GM23338 (cell line): ENCODE measurements at regions not wholly inside any gene's neighbourhood (a gene's known extent, or its start where the extent isn't known, plus 50 kb on each side); places are given as distances from the start of the nearest gene placed in this dataset.
A peak's percentile ranks its signal among the peaks of the same experiment; 100 is the strongest.

ENCODE experiments used
- ATAC-seq: fragments of 200-7000 bp; cut with Tn5 transposase; 3 replicates; pipeline ENCODE4 v1.9.1; 2020
- DNase-seq: peaks from one replicate; pipeline ENCODE4 v3.0.0-alpha.2; 2015; ENCODE audit warnings: low spot score
- H2AFZ ChIP-seq: fragments of 200-600 bp; sonication (generic); 2 replicates; pipeline ENCODE4 v1.8.0; 2016; ENCODE audit warnings: antibody characterized with exemption, mild to moderate bottlenecking, moderate library complexity
- H3F3A ChIP-seq: fragments of 200-600 bp; sonication (generic); replicated peaks from 2 replicates; pipeline ENCODE4 v1.8.0; 2017; ENCODE audit warnings: antibody characterized with exemption, mixed run types, low read depth
- H3K27ac ChIP-seq: fragments of 200-600 bp; sonication (generic); 2 replicates; pipeline ENCODE4 v1.6.1; 2016; ENCODE audit warnings: low read depth
- H3K27me3 ChIP-seq: fragments of 200-600 bp; sonication (generic); 2 replicates; pipeline ENCODE4 v1.8.0; 2016; ENCODE audit warnings: mild to moderate bottlenecking, mixed run types, moderate library complexity; ENCODE audit not compliant: insufficient read depth
- H3K36me3 ChIP-seq: fragments of 200-600 bp; sonication (generic); 2 replicates; pipeline ENCODE4 v1.8.0; 2016; ENCODE audit warnings: mild to moderate bottlenecking; ENCODE audit not compliant: insufficient read depth
- H3K4me1 ChIP-seq: fragments of 200-600 bp; sonication (generic); 2 replicates; pipeline ENCODE4 v1.8.0; 2016; ENCODE audit warnings: mild to moderate bottlenecking, moderate library complexity; ENCODE audit not compliant: insufficient read depth
- H3K4me2 ChIP-seq: fragments of 200-600 bp; sonication (generic); 2 replicates; pipeline ENCODE4 v1.7.1; 2017; ENCODE audit warnings: mixed run types
- H3K4me3 ChIP-seq: fragments of 200-600 bp; sonication (generic); 2 replicates; pipeline ENCODE4 v1.6.1; 2016; ENCODE audit warnings: mixed run types
- H3K79me2 ChIP-seq: fragments of 200-600 bp; sonication (generic); replicated peaks from 2 replicates; pipeline ENCODE4 v1.8.0; 2017; ENCODE audit warnings: mild to moderate bottlenecking; ENCODE audit not compliant: insufficient read depth
- H3K9me2 ChIP-seq: fragments of 200-600 bp; sonication (generic); 2 replicates; pipeline ENCODE4 v1.8.0; 2017; ENCODE audit not compliant: insufficient read depth
- H4K20me1 ChIP-seq: fragments of 200-600 bp; sonication (generic); replicated peaks from 2 replicates; pipeline ENCODE4 v1.8.0; 2017; ENCODE audit warnings: mild to moderate bottlenecking; ENCODE audit not compliant: insufficient read depth
- H3K27ac Mint-ChIP-seq: 2 replicates; pipeline ENCODE4 v1.8.0; 2020; ENCODE audit warnings: inconsistent platforms, mild to moderate bottlenecking, moderate library complexity, mixed read lengths
- H3K27me3 Mint-ChIP-seq: 3 replicates; pipeline ENCODE4 v1.8.0; 2022; ENCODE audit warnings: low read depth, mild to moderate bottlenecking, moderate library complexity, mixed read lengths, inconsistent platforms; ENCODE audit not compliant: insufficient read depth, poor library complexity
- H3K36me3 Mint-ChIP-seq: 3 replicates; pipeline ENCODE4 v1.8.0; 2021; ENCODE audit warnings: low read depth, mild to moderate bottlenecking, inconsistent platforms, moderate library complexity, mixed read lengths
- H3K4me1 Mint-ChIP-seq: 3 replicates; pipeline ENCODE4 v1.8.0; 2020; ENCODE audit warnings: mild to moderate bottlenecking, inconsistent platforms, mixed read lengths
- H3K4me3 Mint-ChIP-seq: 3 replicates; pipeline ENCODE4 v1.8.0; 2021; ENCODE audit warnings: moderate library complexity, mild to moderate bottlenecking, inconsistent platforms, mixed read lengths
- H3K9me3 Mint-ChIP-seq: 3 replicates; pipeline ENCODE4 v1.8.0; 2020; ENCODE audit warnings: moderate library complexity, mild to moderate bottlenecking, inconsistent platforms, mixed read lengths
- POLR2AphosphoS5 ChIP-seq: IDR thresholded peaks from 2 replicates; pipeline ENCODE4 v1.6.1; 2016; ENCODE audit warnings: antibody characterized with exemption, low read depth
- STAT1 ChIP-seq: IDR thresholded peaks from one replicate; pipeline ENCODE4 v1.6.1; 2016; ENCODE audit warnings: antibody characterized with exemption; ENCODE audit not compliant: unreplicated experiment
- ZNF114 ChIP-seq: fragments of 250-450 bp; sonication (Bioruptor Pico); IDR thresholded peaks from 2 replicates; pipeline ENCODE4 v1.5.0; 2020; ENCODE audit warnings: mild to moderate bottlenecking, moderate library complexity
- TF ChIP-seq, protein P1 (sequence below), 2 experiments: fragments of 200-600 bp in 1 of 2; sonication (generic) in 1 of 2; conservative IDR thresholded peaks; 2 replicates each; pipeline versions ENCODE4 v1.5.1 to v1.6.1; 2016 to 2017; ENCODE audit warnings: antibody characterized with exemption in 2 of 2, low read depth in 2 of 2, mild to moderate bottlenecking in 2 of 2, moderate library complexity in 1 of 2
- TF ChIP-seq, protein P2 (sequence below): fragments of 250-450 bp; sonication (Bioruptor Pico); IDR thresholded peaks from 2 replicates; pipeline ENCODE4 v1.5.0; 2020; ENCODE audit warnings: mild to moderate bottlenecking, moderate library complexity

DNA sequence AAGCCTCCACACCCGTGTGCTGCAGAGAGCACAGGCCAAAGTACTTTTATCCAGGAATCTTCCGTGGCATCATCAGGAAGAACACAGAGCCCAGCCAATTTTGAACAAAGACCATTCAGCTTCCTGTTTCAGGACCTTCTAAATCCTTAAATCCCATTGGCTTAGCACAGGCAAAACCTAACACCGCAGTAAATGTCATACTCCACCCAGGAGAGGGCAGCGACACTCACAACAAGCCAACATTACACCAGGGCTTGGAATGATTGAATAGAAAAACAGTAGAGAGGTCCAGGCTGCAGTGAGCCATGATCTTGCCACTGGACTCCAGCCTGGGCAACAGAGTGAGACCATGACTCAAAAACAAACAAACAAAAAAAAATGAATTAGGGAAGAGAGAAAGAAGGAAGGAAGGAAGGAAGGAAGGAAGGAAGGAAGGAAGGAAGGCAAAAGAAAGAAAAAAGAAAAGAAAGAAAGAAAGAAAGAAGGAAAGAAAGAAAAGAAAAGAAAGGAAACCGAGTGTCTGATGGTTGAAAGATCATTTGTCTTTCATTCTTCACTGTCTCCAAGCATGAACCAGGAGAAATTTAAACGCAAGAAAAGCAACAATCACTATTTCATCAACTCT is 144.6 kb upstream of the SATB2 start:
- no peaks in the 10 kb centered on the region for H3K79me2 ChIP-seq
- no peaks in the 10 kb centered on the region for H3K36me3 Mint-ChIP-seq
- no peak overlapping the region for H3K27ac ChIP-seq
- DNase-seq (peak; percentile 74), ATAC-seq (peak; percentile 80)
- TF ChIP-seq STAT1: no peak
- no peak for TF ChIP-seq POLR2AphosphoS5
- TF ChIP-seq, protein P1, sequence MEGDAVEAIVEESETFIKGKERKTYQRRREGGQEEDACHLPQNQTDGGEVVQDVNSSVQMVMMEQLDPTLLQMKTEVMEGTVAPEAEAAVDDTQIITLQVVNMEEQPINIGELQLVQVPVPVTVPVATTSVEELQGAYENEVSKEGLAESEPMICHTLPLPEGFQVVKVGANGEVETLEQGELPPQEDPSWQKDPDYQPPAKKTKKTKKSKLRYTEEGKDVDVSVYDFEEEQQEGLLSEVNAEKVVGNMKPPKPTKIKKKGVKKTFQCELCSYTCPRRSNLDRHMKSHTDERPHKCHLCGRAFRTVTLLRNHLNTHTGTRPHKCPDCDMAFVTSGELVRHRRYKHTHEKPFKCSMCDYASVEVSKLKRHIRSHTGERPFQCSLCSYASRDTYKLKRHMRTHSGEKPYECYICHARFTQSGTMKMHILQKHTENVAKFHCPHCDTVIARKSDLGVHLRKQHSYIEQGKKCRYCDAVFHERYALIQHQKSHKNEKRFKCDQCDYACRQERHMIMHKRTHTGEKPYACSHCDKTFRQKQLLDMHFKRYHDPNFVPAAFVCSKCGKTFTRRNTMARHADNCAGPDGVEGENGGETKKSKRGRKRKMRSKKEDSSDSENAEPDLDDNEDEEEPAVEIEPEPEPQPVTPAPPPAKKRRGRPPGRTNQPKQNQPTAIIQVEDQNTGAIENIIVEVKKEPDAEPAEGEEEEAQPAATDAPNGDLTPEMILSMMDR (conservative IDR thresholded peaks at IDR 0.05; ENCODE audit: low read depth in 2 of 2): peak; percentile 45 to 63
- H3K36me3 ChIP-seq: no peaks in the 10 kb centered on the region
- H3K4me1 ChIP-seq: peaks cover 8% of the 10 kb centered on the region
- H3K4me3 ChIP-seq: no peak overlapping the region
- peaks cover 30% of the 10 kb centered on the region for H3K27me3 ChIP-seq
- peaks cover 13% of the 10 kb centered on the region for H3K4me1 Mint-ChIP-seq
- no peaks in the 10 kb centered on the region for H3K9me2 ChIP-seq
- no peaks in the 10 kb centered on the region for H3K9me3 Mint-ChIP-seq
- H3K4me2 ChIP-seq: no peak overlapping the region
- H3K27me3 Mint-ChIP-seq: peaks cover 13% of the 10 kb centered on the region
- no peaks in the 10 kb centered on the region for H4K20me1 ChIP-seq
- H3K4me3 Mint-ChIP-seq: no peak overlapping the region
- H3K27ac Mint-ChIP-seq: no peak overlapping the region
- peak overlapping the region; percentile 28; the same call in 1 of the 2 replicates for H2AFZ ChIP-seq
- H3F3A ChIP-seq: no peaks in the 10 kb centered on the region

DNA sequence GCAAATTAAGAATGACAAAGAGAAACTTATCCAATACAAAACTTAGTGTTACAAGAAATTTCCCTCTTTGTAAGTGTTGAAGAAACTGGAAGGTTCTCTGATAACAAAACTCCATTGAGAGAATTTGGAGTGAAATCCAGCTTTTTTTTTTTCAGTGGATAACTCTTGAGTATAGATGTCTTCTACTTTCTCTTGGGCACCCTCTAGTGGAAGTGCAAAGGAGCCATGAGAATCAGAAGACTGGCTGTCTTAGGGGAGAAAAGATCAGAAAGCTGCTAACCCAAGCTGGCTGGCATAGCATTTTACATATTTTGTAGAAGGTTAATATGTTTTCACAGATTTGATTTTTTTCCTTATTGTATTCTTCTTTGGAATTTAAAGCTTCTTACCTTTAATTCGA is 138.8 kb upstream of the SATB2 start:
- no peaks in the 10 kb centered on the region for H3K36me3 ChIP-seq
- TF ChIP-seq, protein P1 (conservative IDR thresholded peaks at IDR 0.05; ENCODE audit: low read depth in 2 of 2): peak; percentile 74 to 79
- TF ChIP-seq, protein P2, sequence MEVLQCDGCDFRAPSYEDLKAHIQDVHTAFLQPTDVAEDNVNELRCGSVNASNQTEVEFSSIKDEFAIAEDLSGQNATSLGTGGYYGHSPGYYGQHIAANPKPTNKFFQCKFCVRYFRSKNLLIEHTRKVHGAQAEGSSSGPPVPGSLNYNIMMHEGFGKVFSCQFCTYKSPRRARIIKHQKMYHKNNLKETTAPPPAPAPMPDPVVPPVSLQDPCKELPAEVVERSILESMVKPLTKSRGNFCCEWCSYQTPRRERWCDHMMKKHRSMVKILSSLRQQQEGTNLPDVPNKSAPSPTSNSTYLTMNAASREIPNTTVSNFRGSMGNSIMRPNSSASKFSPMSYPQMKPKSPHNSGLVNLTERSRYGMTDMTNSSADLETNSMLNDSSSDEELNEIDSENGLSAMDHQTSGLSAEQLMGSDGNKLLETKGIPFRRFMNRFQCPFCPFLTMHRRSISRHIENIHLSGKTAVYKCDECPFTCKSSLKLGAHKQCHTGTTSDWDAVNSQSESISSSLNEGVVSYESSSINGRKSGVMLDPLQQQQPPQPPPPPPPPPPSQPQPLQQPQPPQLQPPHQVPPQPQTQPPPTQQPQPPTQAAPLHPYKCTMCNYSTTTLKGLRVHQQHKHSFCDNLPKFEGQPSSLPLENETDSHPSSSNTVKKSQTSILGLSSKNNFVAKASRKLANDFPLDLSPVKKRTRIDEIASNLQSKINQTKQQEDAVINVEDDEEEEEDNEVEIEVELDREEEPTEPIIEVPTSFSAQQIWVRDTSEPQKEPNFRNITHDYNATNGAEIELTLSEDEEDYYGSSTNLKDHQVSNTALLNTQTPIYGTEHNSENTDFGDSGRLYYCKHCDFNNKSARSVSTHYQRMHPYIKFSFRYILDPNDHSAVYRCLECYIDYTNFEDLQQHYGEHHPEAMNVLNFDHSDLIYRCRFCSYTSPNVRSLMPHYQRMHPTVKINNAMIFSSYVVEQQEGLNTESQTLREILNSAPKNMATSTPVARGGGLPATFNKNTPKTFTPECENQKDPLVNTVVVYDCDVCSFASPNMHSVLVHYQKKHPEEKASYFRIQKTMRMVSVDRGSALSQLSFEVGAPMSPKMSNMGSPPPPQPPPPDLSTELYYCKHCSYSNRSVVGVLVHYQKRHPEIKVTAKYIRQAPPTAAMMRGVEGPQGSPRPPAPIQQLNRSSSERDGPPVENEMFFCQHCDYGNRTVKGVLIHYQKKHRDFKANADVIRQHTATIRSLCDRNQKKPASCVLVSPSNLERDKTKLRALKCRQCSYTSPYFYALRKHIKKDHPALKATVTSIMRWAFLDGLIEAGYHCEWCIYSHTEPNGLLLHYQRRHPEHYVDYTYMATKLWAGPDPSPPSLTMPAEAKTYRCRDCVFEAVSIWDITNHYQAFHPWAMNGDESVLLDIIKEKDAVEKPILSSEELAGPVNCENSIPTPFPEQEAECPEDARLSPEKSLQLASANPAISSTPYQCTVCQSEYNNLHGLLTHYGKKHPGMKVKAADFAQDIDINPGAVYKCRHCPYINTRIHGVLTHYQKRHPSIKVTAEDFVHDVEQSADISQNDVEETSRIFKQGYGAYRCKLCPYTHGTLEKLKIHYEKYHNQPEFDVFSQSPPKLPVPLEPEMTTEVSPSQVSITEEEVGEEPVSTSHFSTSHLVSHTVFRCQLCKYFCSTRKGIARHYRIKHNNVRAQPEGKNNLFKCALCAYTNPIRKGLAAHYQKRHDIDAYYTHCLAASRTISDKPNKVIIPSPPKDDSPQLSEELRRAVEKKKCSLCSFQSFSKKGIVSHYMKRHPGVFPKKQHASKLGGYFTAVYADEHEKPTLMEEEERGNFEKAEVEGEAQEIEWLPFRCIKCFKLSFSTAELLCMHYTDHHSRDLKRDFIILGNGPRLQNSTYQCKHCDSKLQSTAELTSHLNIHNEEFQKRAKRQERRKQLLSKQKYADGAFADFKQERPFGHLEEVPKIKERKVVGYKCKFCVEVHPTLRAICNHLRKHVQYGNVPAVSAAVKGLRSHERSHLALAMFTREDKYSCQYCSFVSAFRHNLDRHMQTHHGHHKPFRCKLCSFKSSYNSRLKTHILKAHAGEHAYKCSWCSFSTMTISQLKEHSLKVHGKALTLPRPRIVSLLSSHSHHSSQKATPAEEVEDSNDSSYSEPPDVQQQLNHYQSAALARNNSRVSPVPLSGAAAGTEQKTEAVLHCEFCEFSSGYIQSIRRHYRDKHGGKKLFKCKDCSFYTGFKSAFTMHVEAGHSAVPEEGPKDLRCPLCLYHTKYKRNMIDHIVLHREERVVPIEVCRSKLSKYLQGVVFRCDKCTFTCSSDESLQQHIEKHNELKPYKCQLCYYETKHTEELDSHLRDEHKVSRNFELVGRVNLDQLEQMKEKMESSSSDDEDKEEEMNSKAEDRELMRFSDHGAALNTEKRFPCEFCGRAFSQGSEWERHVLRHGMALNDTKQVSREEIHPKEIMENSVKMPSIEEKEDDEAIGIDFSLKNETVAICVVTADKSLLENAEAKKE (CRISPR knock-in tag): no peak
- no peak for TF ChIP-seq ZNF114
- no peaks in the 10 kb centered on the region for H3K36me3 Mint-ChIP-seq
- no peak overlapping the region for H3K27ac ChIP-seq
- H3K9me2 ChIP-seq: 0 out of 2 replicates have a peak, but pooled peaks cover 2% of the 10 kb centered on the region
- no peak overlapping the region for H3K4me2 ChIP-seq
- no peaks in the 10 kb centered on the region for H3K4me1 Mint-ChIP-seq
- H4K20me1 ChIP-seq: no peaks in the 10 kb centered on the region
- peak; percentile 78 for DNase-seq
- H2AFZ ChIP-seq: no peak overlapping the region
- H3K4me1 ChIP-seq: no peaks in the 10 kb centered on the region
- peak; percentile 80 for ATAC-seq
- H3K79me2 ChIP-seq: no peaks in the 10 kb centered on the region
- no peaks in the 10 kb centered on the region for H3F3A ChIP-seq
- H3K27me3 ChIP-seq: no peaks in the 10 kb centered on the region
- no peak overlapping the region for H3K4me3 Mint-ChIP-seq
- H3K4me3 ChIP-seq: no peak overlapping the region
- peaks cover 3% of the 10 kb centered on the region for H3K27me3 Mint-ChIP-seq
- H3K9me3 Mint-ChIP-seq: no peaks in the 10 kb centered on the region
- H3K27ac Mint-ChIP-seq: no peak overlapping the region
